ENCODE measurements at regions not wholly inside any gene's neighbourhood (a gene's known extent, or its start where the extent isn't known, plus 50 kb on each side); places are given as distances from the start of the nearest gene placed in this dataset.
"Not testable (repeated sequence)": the region's sequence is repeated elsewhere in the genome, so short reads cannot be mapped to it uniquely, and the experiment has no call there.

DNA sequence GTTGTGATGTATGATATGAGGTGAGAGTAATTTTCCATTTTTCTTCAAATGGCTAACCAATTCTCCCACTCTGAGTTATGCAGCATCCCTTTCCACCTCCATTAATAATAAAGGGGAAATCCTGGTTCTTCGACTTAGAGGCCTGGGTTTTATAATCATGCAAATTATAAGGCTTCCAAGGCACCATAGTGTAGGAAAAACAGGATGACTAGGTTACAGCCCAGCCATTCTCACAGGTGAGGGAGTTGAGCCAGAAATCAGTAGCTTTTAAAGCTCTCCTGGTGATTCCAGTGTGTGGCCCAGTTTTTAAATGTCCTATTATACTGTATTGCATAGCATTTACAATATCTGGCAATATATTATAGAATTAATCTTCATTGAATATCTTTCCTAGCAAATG, 203.1 kb downstream of the ARHGEF9 start:
- no peak for DNase-seq

- DNase-seq = no peak
Measured at GRCh38 chrX:63581398-63581797, 203.6 kb downstream of the ARHGEF9 start.

DNA sequence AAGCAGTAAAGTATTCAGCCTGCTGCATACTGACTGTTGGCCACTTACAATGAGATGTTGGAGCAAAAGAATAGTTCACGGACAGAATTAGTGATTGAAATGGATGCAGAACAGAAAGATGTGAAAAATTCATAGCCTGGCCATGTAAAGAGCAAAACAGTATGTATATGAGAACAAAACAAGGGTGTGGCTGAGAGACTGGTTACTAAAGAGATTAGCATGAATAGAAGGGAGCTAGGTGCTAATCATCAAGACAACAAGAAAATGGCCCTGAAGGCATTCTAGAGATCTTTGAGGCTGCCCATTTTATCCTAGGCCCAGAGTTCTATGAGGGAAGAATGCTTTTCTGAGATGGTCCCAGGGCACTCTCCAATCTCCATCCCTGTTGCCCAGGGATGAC, 208.5 kb downstream of the ARHGEF9 start:
- no peak for DNase-seq

DNA sequence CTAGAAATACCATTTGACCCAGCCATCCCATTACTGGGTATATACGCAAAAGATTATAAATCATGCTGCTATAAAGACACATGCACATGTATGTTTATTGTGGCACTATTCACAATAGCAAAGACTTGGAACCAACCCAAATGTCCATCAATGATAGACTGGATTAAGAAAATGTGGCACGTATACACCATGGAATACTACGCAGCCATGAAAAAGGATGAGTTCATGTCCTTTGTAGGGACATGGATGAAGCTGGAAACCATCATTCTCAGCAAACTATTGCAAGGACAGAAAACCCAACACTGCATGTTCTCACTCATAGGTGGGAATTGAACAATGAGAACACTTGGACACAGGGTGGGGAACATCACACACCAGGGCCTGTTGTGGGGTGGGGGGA, 209.3 kb downstream of the ARHGEF9 start:
- DNase-seq = not testable (repeated sequence)

DNA sequence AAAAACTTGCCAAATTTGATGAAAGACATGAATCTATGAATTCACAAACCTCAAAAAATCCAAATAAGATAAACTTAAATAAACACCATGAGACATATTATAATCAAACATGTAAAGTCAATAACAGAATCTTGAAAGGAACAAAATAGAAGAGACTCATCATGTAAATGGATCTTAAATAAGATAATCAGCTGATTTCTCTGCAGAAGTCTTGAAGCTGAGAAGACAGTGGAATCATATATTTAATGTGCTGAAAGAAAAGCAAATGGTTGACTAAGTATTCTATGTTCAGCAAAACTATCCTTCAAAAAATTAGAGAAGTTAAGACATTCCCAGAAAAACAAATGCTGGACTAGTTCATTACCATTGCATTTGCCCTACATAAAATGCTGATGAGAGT, 215.7 kb upstream of the SPIN4 start:
- DNase-seq = no peak

DNA sequence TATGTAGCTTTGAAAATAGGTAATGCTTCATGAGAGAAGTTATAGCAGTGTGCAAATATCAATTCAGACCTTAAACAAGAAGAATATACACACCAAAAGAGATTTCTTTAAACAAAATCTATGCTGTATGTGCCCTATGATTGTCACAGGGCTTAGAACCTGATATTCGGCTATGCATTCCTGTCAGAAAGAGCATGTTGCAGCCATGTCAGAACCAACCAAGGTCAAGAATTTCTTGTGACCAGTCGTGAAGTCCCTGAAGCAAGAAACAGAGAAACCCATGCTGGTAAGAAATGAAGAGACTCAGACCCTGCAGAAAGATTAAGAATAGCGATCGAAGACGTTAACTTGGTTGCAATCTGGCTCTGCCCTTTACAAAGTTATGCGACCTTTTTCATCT, 210.3 kb upstream of the SPIN4 start:
- DNase-seq = no peak

- peak; percentile 1 for DNase-seq
Measured at GRCh38 chrX:63560601-63561218, 209.6 kb upstream of the SPIN4 start.

- DNase-seq = no peak
Measured at GRCh38 chrX:63551856-63552255, 200.7 kb upstream of the SPIN4 start.

DNA sequence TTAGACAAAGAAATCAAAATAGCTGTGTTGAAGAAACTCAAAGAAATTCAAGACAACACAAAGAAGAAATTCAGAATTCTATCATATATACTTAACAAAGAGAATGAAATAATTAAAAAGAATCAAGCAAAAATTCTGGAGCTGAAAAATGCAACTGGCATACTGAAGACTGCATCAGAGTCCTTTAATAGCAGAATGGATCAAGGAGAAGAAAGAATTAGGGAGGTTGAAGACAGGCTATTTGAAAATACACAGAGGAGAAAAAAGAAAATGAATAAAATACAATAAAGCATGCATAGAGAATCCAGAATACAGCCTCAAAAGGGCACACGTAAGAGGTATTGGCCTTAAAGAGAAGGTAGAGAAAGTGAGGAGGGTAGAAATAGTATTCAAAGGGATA, 179.5 kb upstream of the SPIN4 start:
- no peak for DNase-seq

GRCh38 chrX:63529961-63530360, 178.8 kb upstream of the SPIN4 start:
- no peak for DNase-seq

- no peak for DNase-seq
Measured at GRCh38 chrX:63526863-63527262, 175.7 kb upstream of the SPIN4 start.

DNA sequence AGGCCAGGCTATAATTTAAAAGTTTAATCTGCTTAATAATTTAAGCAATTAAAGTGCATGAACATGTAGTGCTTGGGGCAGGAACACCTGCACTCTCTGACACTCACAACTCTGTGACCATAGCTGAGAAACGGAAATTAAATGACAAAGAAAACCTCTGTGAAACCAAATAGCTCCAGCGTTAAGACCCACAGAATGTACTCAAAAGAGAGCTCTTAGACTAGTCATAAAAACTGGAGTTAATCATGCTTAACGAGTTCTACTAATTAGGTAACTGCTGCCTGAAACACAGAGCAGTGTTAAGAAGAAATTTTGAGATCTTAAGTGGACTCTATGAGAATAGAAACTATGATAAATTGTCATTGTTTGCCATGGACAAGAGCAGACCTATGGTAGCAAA, 174.4 kb upstream of the SPIN4 start:
- DNase-seq = no peak

- DNase-seq = not testable (repeated sequence)
Measured at GRCh38 chrX:63519368-63519767, 168.2 kb upstream of the SPIN4 start.

DNA sequence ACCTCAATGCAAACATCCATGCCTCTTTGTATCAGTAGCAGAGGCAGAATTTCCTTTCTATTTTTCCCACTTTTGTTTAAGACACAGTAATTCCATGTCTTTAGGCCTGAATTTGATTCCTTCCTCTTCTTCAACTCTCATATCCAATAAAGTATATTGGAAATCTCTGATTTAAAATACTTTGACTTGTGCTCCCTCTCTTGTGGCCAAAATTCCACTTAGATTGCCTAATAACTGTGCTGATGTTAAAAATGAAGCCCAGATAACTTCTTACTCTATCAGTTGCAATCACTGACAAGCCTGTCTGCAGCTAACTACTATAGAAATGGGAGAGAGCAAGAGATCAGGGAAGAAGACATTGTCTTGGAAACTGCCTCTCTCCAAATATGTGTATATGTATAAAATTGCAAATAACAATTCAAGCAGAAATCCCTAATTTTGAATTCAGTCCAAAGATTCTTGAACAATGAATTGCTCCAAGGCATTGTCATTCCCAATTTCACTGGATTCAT, 163.5 kb upstream of the SPIN4 start:
- no peak for DNase-seq

DNA sequence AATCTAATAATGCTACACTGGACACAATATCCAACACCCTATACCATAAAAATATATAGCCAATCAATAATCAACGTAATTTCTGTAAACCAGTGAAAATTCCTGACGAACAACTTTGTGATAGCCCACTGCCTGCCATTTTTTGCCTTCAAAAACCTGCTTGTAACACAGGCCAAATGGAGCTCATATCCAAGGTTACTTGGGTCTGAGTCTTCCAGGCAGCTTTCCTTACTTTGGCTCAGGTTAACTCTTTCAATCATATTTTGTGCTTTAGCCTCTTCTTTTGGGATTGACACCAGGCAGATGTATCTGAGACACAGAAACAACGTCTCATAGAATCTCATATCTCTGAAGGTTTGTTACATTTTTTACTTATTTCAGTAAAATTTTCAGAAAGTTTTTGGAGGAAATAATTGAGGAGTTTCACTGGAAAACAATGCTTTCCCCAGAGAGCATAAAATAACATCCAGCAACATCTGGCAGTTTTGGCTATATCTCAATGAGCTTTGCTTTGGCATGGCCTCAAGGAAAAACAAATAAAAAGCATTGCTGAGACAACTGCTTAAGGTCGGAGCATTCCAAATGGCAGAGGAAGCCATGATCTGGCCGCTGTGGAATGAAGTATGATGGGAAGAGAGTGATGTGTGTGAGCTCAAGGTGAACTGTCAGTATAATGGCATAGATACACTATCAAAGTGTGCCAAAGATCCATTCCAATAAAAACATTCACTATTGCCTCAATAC, 162.9 kb upstream of the SPIN4 start:
- no peak for DNase-seq

GRCh38 chrX:63511361-63511760, 160.2 kb upstream of the SPIN4 start:
- DNase-seq = no peak

- no peak for DNase-seq
Measured at GRCh38 chrX:63508668-63509067, 157.5 kb upstream of the SPIN4 start.

- no peak for DNase-seq
Measured at GRCh38 chrX:63506320-63506719, 155.2 kb upstream of the SPIN4 start.

- no peak for DNase-seq
Measured at GRCh38 chrX:63503541-63503940, 152.4 kb upstream of the SPIN4 start.

GRCh38 chrX:63488546-63489373, 137.6 kb upstream of the SPIN4 start:
- no peak for DNase-seq

- DNase-seq = no peak
Measured at GRCh38 chrX:63475200-63475599, 124.1 kb upstream of the SPIN4 start.

GRCh38 chrX:63471004-63471403, 119.9 kb upstream of the SPIN4 start:
- DNase-seq = no peak

GRCh38 chrX:63470506-63470905, 119.4 kb upstream of the SPIN4 start:
- no peak for DNase-seq

- no peak for DNase-seq
Measured at GRCh38 chrX:63466690-63467089, 115.6 kb upstream of the SPIN4 start.
